ENCODE measurements at regions not wholly inside any gene's neighbourhood (a gene's known extent, or its start where the extent isn't known, plus 50 kb on each side); places are given as distances from the start of the nearest gene placed in this dataset.

GRCh38 chr12:85461127-85461526 lies 181.1 kb downstream of the ALX1 start:
- Mint-ChIP-seq H3K9me3 (no peaks in the 10 kb centered on the region), H3K4me1 (no peaks in the 10 kb centered on the region), H3K27me3 (ENCODE audit: insufficient read depth) (no peaks in the 10 kb centered on the region), H3K27ac (no peak overlapping the region), H3K4me3 (no peak overlapping the region), H3K36me3 (ENCODE audit: low read depth) (peaks cover 2% of the 10 kb centered on the region)
- Histone ChIP-seq H3K36me3 (ENCODE audit: control insufficient read depth, insufficient read depth, low read length) (no peaks in the 10 kb centered on the region), H3K27ac (ENCODE audit: low read depth, low read length) (no peak overlapping the region), H3K4me3 (ENCODE audit: low read length) (no peak overlapping the region), H3K9ac (ENCODE audit: extremely low read depth, low read length, poor library complexity, severe bottlenecking) (no peak overlapping the region), H3K27me3 (ENCODE audit: control insufficient read depth, insufficient read depth, low read length, poor library complexity, severe bottlenecking) (no peaks in the 10 kb centered on the region), H3K9me3 (ENCODE audit: control insufficient read depth, low read length) (no peaks in the 10 kb centered on the region), H3K4me1 (ENCODE audit: control insufficient read depth, insufficient read depth, low read length) (no peaks in the 10 kb centered on the region)
- no peak for DNase-seq
- WGBS, 2 experiments (ENCODE audit: insufficient coverage in 1 of 2, insufficient read length in 1 of 2) = 98 to 100% methylated on average over 3 to 4 of the region's 4 CpGs
- no peak for TF ChIP-seq CTCF (conservative IDR thresholded peaks at IDR 0.05)

- H3K9me3 ChIP-seq (ENCODE audit: control insufficient read depth, low read length) = no peaks in the 10 kb centered on the region
Measured at GRCh38 chr12:85462888-85463287, 182.9 kb downstream of the ALX1 start.

GRCh38 chr12:85466890-85467289 lies 186.9 kb downstream of the ALX1 start:
- H3K36me3 Mint-ChIP-seq (ENCODE audit: low read depth) = peaks cover 12% of the 10 kb centered on the region

More at GRCh38 chr12:85462888-85463287, 182.9 kb downstream of the ALX1 start:
- H3K36me3 Mint-ChIP-seq (ENCODE audit: low read depth) = no peaks in the 10 kb centered on the region
- no peak overlapping the region for H3K4me3 Mint-ChIP-seq
- peaks cover 7% of the 10 kb centered on the region for H3K4me1 Mint-ChIP-seq
- no peaks in the 10 kb centered on the region for H3K27me3 Mint-ChIP-seq (ENCODE audit: insufficient read depth)
- no peaks in the 10 kb centered on the region for H3K4me1 ChIP-seq (ENCODE audit: control insufficient read depth, insufficient read depth, low read length)
- no peaks in the 10 kb centered on the region for H3K9me3 Mint-ChIP-seq
- WGBS, 2 experiments (ENCODE audit: insufficient coverage in 1 of 2, insufficient read length in 1 of 2) = 87% methylated on average over 4 of the region's 4 CpGs; no CpG with 5 or more reads in 1 of the 2 experiments
- no peak overlapping the region for H3K27ac Mint-ChIP-seq
- no peaks in the 10 kb centered on the region for H3K36me3 ChIP-seq (ENCODE audit: control insufficient read depth, insufficient read depth, low read length)
- H3K27me3 ChIP-seq (ENCODE audit: control insufficient read depth, insufficient read depth, low read length, poor library complexity, severe bottlenecking) = no peaks in the 10 kb centered on the region
- H3K9ac ChIP-seq (ENCODE audit: extremely low read depth, low read length, poor library complexity, severe bottlenecking) = no peak overlapping the region
- no peak overlapping the region for H3K27ac ChIP-seq (ENCODE audit: low read depth, low read length)
- DNase-seq = no peak
- no peak overlapping the region for H3K4me3 ChIP-seq (ENCODE audit: low read length)
- no peak for TF ChIP-seq CTCF (conservative IDR thresholded peaks at IDR 0.05)

More at GRCh38 chr12:85466890-85467289, 186.9 kb downstream of the ALX1 start:
- Histone ChIP-seq H3K9ac (ENCODE audit: extremely low read depth, low read length, poor library complexity, severe bottlenecking) (no peak overlapping the region), H3K4me3 (ENCODE audit: low read length) (no peak overlapping the region), H3K27me3 (ENCODE audit: control insufficient read depth, insufficient read depth, low read length, poor library complexity, severe bottlenecking) (no peaks in the 10 kb centered on the region), H3K27ac (ENCODE audit: low read depth, low read length) (no peak overlapping the region), H3K36me3 (ENCODE audit: control insufficient read depth, insufficient read depth, low read length) (peaks cover 8% of the 10 kb centered on the region), H3K9me3 (ENCODE audit: control insufficient read depth, low read length) (peaks cover 16% of the 10 kb centered on the region), H3K4me1 (ENCODE audit: control insufficient read depth, insufficient read depth, low read length) (peaks cover 6% of the 10 kb centered on the region)
- H3K4me1 Mint-ChIP-seq = peaks cover 28% of the 10 kb centered on the region
- TF ChIP-seq CTCF (conservative IDR thresholded peaks at IDR 0.05) = no peak
- no peak overlapping the region for H3K4me3 Mint-ChIP-seq
- H3K9me3 Mint-ChIP-seq = peaks cover 13% of the 10 kb centered on the region
- no peak overlapping the region for H3K27ac Mint-ChIP-seq
- no peak for DNase-seq
- no peaks in the 10 kb centered on the region for H3K27me3 Mint-ChIP-seq (ENCODE audit: insufficient read depth)

Data from endodermal cell (in vitro differentiated cells).